ENCODE measurements at regions not wholly inside any gene's neighbourhood (a gene's known extent, or its start where the extent isn't known, plus 50 kb on each side); places are given as distances from the start of the nearest gene placed in this dataset.

- H3K36me3 ChIP-seq (replicated peaks in 1 of 2; ENCODE audit: control insufficient read depth in 1 of 2, insufficient read depth in 2 of 2, low read length in 1 of 2): no peaks in the 10 kb centered on the region
- WGBS (ENCODE audit: low lambda C conversion rate): 51% methylated on average over 4 of the region's 4 CpGs
- H3F3A ChIP-seq (replicated peaks; ENCODE audit: insufficient read depth): peaks cover 4% of the 10 kb centered on the region
- no peak overlapping the region for H3K4me3 ChIP-seq (ENCODE audit: low read depth in 2 of 2, low read length in 1 of 2)
- no peak for DNase-seq
- no peak overlapping the region for H3K9ac ChIP-seq
- no peak overlapping the region for H3K4me2 ChIP-seq
- H3K4me1 ChIP-seq (ENCODE audit: control insufficient read depth in 1 of 2, insufficient read depth in 2 of 2, low read depth in 1 of 2, low read length in 1 of 2): no peaks in the 10 kb centered on the region; a peak in 2 of 4 replicates
- H3K79me2 ChIP-seq (ENCODE audit: insufficient read depth): no peaks in the 10 kb centered on the region
- H2AFZ ChIP-seq (ENCODE audit: low read depth): no peak overlapping the region
- H3K27me3 ChIP-seq (ENCODE audit: insufficient read depth): no peaks in the 10 kb centered on the region
- no peaks in the 10 kb centered on the region for H3K9me3 ChIP-seq
- H4K20me1 ChIP-seq (ENCODE audit: insufficient read depth): no peaks in the 10 kb centered on the region
- ChIA-PET POLR2A (no interaction called here), CTCF (interaction anchor here (1.3 kb wide), 1 partner anchor 35 kb away, joined by 3 read pairs; no protein-coding TSS in a partner anchor)
- no peak overlapping the region for H3K27ac ChIP-seq (ENCODE audit: low read depth in 2 of 2, low read length in 1 of 2)
- no peaks in the 10 kb centered on the region for H3K9me2 ChIP-seq
- TF ChIP-seq SMC3 (IDR thresholded peaks at IDR 0.05; ENCODE audit: low read depth, low read length) (no peak), ELF1 (IDR thresholded peaks at IDR 0.05) (no peak), SIN3A (IDR thresholded peaks at IDR 0.05; ENCODE audit: borderline replicate concordance, low read depth, low read length) (no peak), FOXM1 (IDR thresholded peaks at IDR 0.05; ENCODE audit: low read depth) (no peak), RCOR1 (IDR thresholded peaks at IDR 0.05; ENCODE audit: low read length) (no peak), REST (IDR thresholded peaks at IDR 0.05; ENCODE audit: low read depth, low read length) (no peak), YY1 (IDR thresholded peaks at IDR 0.05; ENCODE audit: low read depth) (no peak), ZBTB33 (IDR thresholded peaks at IDR 0.05; ENCODE audit: borderline replicate concordance, low read depth) (no peak), NFIC (IDR thresholded peaks at IDR 0.05; ENCODE audit: borderline replicate concordance) (no peak), TAF1 (IDR thresholded peaks at IDR 0.05; ENCODE audit: borderline replicate concordance, low read depth, low read length) (no peak), JUND (IDR thresholded peaks at IDR 0.05) (no peak)
- TF ChIP-seq, protein P1, sequence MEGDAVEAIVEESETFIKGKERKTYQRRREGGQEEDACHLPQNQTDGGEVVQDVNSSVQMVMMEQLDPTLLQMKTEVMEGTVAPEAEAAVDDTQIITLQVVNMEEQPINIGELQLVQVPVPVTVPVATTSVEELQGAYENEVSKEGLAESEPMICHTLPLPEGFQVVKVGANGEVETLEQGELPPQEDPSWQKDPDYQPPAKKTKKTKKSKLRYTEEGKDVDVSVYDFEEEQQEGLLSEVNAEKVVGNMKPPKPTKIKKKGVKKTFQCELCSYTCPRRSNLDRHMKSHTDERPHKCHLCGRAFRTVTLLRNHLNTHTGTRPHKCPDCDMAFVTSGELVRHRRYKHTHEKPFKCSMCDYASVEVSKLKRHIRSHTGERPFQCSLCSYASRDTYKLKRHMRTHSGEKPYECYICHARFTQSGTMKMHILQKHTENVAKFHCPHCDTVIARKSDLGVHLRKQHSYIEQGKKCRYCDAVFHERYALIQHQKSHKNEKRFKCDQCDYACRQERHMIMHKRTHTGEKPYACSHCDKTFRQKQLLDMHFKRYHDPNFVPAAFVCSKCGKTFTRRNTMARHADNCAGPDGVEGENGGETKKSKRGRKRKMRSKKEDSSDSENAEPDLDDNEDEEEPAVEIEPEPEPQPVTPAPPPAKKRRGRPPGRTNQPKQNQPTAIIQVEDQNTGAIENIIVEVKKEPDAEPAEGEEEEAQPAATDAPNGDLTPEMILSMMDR (IDR thresholded peaks at IDR 0.05): no peak
Observed at GRCh38 chr3:194991338-194991654, 279.7 kb downstream of the XXYLT1 start.
